Activated T-cell treated with anti-CD3 and anti-CD28 coated beads, Interleukin-2, amount 50 U/mL, for 72 hours (primary cell): ENCODE measurements at regions not wholly inside any gene's neighbourhood (a gene's known extent, or its start where the extent isn't known, plus 50 kb on each side); places are given as distances from the start of the nearest gene placed in this dataset.
A peak's percentile ranks its signal among the peaks of the same experiment; 100 is the strongest.

Experiments
- ATAC-seq, 2 donors: fragments of 150-1000 bp; cut with Tn5 transposase; replicated peaks in 1 of 2; 2 replicates each; pipeline ENCODE4 v1.10.0; 2021; ENCODE audit warnings: moderate library complexity in 2 of 2, mild to moderate bottlenecking in 1 of 2
- DNase-seq, 2 donors: peaks; one replicate each; pipeline ENCODE4 v3.0.0; 2021 to 2022; ENCODE audit warnings: mixed read lengths in 1 of 2
- H3K27ac Mint-ChIP-seq: one replicate; pipeline ENCODE4 v1.8.0; 2022; ENCODE audit warnings: mild to moderate bottlenecking, moderate library complexity, mixed read lengths
- H3K27me3 Mint-ChIP-seq: one replicate; pipeline ENCODE4 v1.8.0; 2022; ENCODE audit warnings: low read depth, mixed read lengths
- H3K36me3 Mint-ChIP-seq, 2 donors: one replicate each; pipeline ENCODE4 v1.8.0; 2022; ENCODE audit warnings: mixed read lengths in 2 of 2, mild to moderate bottlenecking in 1 of 2; ENCODE audit not compliant: insufficient read depth in 2 of 2
- H3K4me1 Mint-ChIP-seq: one replicate; pipeline ENCODE4 v1.8.0; 2022; ENCODE audit warnings: low read depth, mixed read lengths
- H3K4me3 Mint-ChIP-seq, 2 donors: one replicate each; pipeline ENCODE4 v1.8.0; 2022; ENCODE audit warnings: mild to moderate bottlenecking in 2 of 2, mixed read lengths in 2 of 2, moderate library complexity in 2 of 2
- H3K9me3 Mint-ChIP-seq, 2 donors: one replicate each; pipeline ENCODE4 v1.8.0; 2022; ENCODE audit warnings: mixed read lengths in 2 of 2

GRCh38 chr2:16019617-16020351 is 79.4 kb downstream of the MYCN start:
- ATAC-seq: no peak

DNA sequence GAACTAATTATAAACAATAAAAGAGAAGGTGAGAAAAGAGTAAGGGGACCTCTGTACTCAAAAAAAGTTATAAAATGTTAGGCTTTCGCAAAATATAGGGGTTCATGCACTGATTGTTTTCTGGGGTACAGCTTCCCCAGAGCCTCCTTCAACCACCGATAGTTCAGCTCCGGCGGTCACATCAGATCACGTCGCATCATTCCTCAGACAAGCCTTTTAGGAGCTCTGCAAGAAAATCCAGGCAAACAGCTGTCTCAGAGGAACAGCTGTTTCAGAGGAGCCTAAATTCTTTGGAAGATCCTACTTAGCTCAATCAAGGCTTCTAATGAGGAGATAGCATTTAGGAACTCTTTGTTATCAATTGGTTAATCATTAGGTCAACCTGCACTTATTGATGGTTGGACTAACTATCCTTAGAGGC is 78.7 kb downstream of the MYCN start:
- Mint-ChIP-seq H3K9me3 (no peaks in the 10 kb centered on the region), H3K4me3 (no peak overlapping the region), H3K4me1 (peaks cover 6% of the 10 kb centered on the region), H3K27ac (no peak overlapping the region), H3K27me3 (peaks cover 29% of the 10 kb centered on the region), H3K36me3 (no peaks in the 10 kb centered on the region)
- ATAC-seq: no peak
- DNase-seq: no peak

More at GRCh38 chr2:16019617-16020351, 79.4 kb downstream of the MYCN start:
- Mint-ChIP-seq H3K4me3 (no peak overlapping the region), H3K36me3 (no peaks in the 10 kb centered on the region), H3K4me1 (peaks cover 6% of the 10 kb centered on the region), H3K9me3 (no peaks in the 10 kb centered on the region), H3K27ac (no peak overlapping the region), H3K27me3 (peaks cover 22% of the 10 kb centered on the region)
- DNase-seq: no peak

GRCh38 chr2:16018277-16019059 is 78.1 kb downstream of the MYCN start:
- H3K27ac Mint-ChIP-seq: no peak overlapping the region
- H3K27me3 Mint-ChIP-seq: peaks cover 35% of the 10 kb centered on the region
- no peak for ATAC-seq
- H3K9me3 Mint-ChIP-seq: no peaks in the 10 kb centered on the region
- no peak overlapping the region for H3K4me3 Mint-ChIP-seq
- H3K36me3 Mint-ChIP-seq: no peaks in the 10 kb centered on the region
- DNase-seq: no peak
- H3K4me1 Mint-ChIP-seq: peaks cover 9% of the 10 kb centered on the region

DNA sequence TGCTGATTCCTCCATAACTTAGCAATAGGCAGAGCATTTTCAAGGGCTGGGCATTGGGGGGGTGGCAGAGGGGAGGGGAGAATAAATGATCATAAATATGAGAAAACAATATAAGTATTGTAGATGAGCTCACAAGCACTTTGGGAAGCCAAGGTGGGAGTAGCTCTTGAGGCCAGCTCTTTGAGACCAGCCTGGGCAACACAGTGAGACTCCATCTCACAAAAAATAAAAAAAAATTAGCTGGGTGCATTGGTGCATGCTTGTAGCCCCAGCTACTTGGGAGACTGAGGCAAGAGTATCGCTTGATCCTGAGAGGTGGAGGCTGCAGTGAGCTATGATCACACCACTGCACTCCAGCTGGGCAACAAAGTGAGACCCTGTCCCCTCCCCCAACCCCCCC is 75.9 kb downstream of the MYCN start:
- Mint-ChIP-seq H3K9me3 (no peaks in the 10 kb centered on the region), H3K27ac (no peak overlapping the region), H3K27me3 (peaks cover 36% of the 10 kb centered on the region), H3K36me3 (no peaks in the 10 kb centered on the region), H3K4me1 (peaks cover 14% of the 10 kb centered on the region), H3K4me3 (no peak overlapping the region)
- ATAC-seq (no peak), DNase-seq (no peak)

DNA sequence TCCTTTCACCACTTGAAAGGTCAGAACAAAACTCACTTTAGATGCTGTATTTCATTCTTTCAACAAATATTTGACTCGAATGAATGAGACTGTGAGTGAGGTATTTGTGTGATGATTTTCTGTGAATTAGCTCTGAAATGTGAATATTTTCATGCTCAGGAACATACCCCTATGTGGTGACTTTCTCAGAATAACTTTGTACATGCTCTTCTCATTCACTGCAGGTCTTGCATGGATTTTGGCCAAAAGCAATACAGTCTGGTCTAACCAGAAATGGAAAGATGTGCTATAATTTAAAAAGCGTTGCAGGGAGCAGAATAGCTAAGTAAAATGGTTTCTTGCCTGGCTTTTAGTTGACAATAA is 75.5 kb downstream of the MYCN start:
- DNase-seq (no peak), ATAC-seq (no peak)
- H3K36me3 Mint-ChIP-seq: no peaks in the 10 kb centered on the region
- H3K9me3 Mint-ChIP-seq: no peaks in the 10 kb centered on the region
- H3K27ac Mint-ChIP-seq: no peak overlapping the region
- peaks cover 36% of the 10 kb centered on the region for H3K27me3 Mint-ChIP-seq
- no peak overlapping the region for H3K4me3 Mint-ChIP-seq
- H3K4me1 Mint-ChIP-seq: peaks cover 14% of the 10 kb centered on the region

DNA sequence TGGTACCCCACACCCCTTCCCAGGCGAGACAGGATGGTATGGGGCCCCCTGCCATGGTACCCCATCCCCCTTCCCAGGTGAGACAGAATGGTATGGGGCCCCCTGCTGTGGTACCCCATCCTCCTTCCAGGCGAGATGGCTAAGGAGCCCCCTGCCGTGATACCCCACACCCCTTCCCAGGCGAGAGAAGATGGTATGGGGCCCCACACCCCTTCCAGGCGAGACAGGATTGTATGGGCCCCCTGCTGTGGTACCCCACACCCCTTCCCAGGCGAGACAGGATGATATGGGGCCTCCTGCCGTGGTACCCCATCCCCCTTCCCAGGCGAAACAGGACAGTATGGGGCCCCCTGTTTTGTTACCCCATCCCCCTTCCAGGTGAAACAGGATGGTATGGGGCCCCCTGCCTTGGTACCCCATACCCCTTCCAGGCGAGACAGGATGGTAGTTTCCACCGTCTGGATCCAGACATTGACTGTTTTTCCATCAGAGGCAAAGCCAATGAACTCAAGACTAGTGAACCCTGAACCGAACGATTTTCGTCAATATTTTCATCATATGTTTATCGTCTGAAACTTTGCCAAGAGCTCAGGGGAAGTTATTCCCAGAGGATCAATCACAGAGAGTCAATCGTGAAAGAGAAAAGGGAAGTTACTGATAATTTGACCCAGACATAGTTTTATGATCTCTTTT is 75.0 kb downstream of the MYCN start:
- peaks cover 36% of the 10 kb centered on the region for H3K27me3 Mint-ChIP-seq
- H3K27ac Mint-ChIP-seq: no peak overlapping the region
- H3K4me3 Mint-ChIP-seq: no peak overlapping the region
- H3K9me3 Mint-ChIP-seq: no peaks in the 10 kb centered on the region
- ATAC-seq (no peak), DNase-seq (no peak)
- peaks cover 14% of the 10 kb centered on the region for H3K4me1 Mint-ChIP-seq
- no peaks in the 10 kb centered on the region for H3K36me3 Mint-ChIP-seq

- Mint-ChIP-seq H3K27me3 (peaks cover 36% of the 10 kb centered on the region), H3K27ac (no peak overlapping the region), H3K9me3 (no peaks in the 10 kb centered on the region), H3K4me3 (peak overlapping the region in 1 of 2 donors; percentile 42), H3K36me3 (no peaks in the 10 kb centered on the region), H3K4me1 (peaks cover 14% of the 10 kb centered on the region)
- no peak for ATAC-seq
- no peak for DNase-seq
These were observed 74.5 kb downstream of the MYCN start for GRCh38 chr2:16014802-16015201.

DNA sequence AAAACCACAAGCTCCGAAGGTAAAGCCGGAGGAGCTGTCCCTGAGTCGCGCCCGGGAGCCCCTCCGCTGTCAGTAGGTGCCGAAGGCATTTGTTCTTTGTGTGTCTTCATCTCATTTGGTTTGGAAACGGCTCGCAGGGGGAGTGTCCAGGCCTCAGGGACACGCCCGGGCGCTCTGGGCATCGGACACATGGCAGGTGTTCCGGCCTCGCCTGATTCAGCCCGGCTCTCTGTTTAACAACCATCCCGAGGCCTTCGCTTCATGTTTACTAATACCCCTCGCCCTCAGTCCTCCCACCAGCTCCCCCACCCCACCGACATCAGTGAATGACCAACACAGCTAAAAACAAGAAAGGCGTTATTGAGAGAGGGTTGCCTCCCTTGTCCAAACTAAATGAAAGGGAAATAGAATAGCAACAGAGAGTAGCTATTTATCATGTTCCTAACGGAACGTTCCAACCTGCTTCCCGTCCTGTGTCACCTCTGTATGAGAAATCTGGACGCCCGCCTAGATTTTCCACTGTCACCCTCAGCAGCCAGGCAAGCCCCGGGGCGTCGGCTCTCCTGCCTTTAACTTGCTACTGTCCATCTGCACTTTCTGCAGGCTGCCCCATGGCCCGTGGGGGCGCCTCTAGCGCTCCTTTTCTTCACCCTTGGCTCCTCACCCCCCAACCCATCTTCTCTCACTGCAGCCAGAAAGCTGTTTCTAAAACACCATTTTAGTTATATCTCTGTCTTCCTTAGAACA is 73.9 kb downstream of the MYCN start:
- DNase-seq (no peak), ATAC-seq (no peak)
- H3K27me3 Mint-ChIP-seq: peaks cover 36% of the 10 kb centered on the region

GRCh38 chr2:16013359-16013911 is 73.1 kb downstream of the MYCN start:
- Mint-ChIP-seq H3K27me3 (peaks cover 36% of the 10 kb centered on the region), H3K4me1 (peaks cover 14% of the 10 kb centered on the region), H3K9me3 (no peaks in the 10 kb centered on the region), H3K27ac (no peak overlapping the region), H3K4me3 (peak overlapping the region; percentile 48 to 60), H3K36me3 (no peaks in the 10 kb centered on the region)
- DNase-seq (no peak), ATAC-seq (no peak)

More for the DNA sequence above, 73.9 kb downstream of the MYCN start:
- H3K4me3 Mint-ChIP-seq: peak overlapping the region in 1 of 2 donors; percentile 60
- H3K27ac Mint-ChIP-seq: no peak overlapping the region
- peaks cover 14% of the 10 kb centered on the region for H3K4me1 Mint-ChIP-seq
- H3K36me3 Mint-ChIP-seq: no peaks in the 10 kb centered on the region
- H3K9me3 Mint-ChIP-seq: no peaks in the 10 kb centered on the region

DNA sequence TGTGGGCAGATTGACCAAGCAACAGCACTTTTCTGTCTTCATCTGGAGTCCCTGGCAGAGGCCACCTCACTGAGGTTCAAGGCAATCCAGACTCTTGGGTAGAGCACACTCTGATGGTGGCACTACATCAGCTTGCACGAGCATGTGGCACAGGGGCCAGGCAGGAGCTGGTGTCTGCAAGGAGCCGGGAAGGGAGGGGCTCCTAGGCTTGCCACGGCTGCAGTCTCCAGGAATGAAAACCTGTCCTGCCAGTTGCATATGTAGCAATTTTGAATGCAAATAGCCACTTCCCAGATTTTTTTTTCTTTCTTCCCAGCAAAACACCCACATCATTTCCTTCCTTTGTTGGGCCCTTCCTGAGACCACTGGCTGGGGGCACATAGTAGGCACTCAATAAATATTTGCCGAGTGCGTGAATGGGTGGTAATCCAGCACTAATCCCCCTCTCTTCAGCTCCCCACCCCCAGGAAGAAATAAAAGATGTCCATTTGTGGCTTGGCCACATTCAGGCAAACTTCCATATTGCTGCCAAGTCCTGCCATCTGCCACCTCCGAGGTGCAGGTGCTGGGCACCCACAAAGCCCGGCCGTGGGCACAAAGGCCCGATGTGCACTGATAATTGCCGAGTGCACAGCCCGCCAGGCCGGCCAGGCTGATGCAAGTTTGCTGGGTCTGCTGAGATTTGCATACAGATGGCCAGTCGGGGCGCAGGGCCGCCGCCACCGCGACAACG is 72.4 kb downstream of the MYCN start:
- Mint-ChIP-seq H3K4me1 (peaks cover 14% of the 10 kb centered on the region), H3K36me3 (no peaks in the 10 kb centered on the region), H3K27ac (no peak overlapping the region), H3K27me3 (peaks cover 36% of the 10 kb centered on the region), H3K9me3 (no peaks in the 10 kb centered on the region), H3K4me3 (no peak overlapping the region)
- ATAC-seq (no peak), DNase-seq (no peak)

- no peak for ATAC-seq
- no peak overlapping the region for H3K4me3 Mint-ChIP-seq
- H3K27me3 Mint-ChIP-seq: peaks cover 36% of the 10 kb centered on the region
- H3K9me3 Mint-ChIP-seq: no peaks in the 10 kb centered on the region
- H3K36me3 Mint-ChIP-seq: no peaks in the 10 kb centered on the region
- peaks cover 8% of the 10 kb centered on the region for H3K4me1 Mint-ChIP-seq
- DNase-seq: no peak
- H3K27ac Mint-ChIP-seq: no peak overlapping the region
These were observed 71.8 kb downstream of the MYCN start for GRCh38 chr2:16012029-16012596.

DNA sequence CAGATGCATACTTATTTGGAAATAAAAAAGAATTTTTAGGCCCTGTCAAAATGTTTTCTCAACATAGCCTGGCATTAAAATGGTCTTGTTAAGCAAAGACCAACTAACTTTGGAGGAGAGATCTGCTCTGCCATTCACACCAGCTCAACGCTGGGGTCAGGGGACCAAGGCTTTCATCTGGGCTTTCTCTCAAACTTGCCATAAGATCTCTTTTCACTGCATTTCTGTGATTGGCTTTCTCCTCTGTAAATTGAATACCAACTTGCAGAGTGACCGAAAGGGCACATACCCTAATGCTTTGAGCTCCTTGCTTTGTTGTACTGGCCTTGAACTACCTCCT is 71.2 kb downstream of the MYCN start:
- Mint-ChIP-seq H3K27ac (no peak overlapping the region), H3K4me3 (no peak overlapping the region)
- ATAC-seq: no peak

More for the DNA sequence above, 71.2 kb downstream of the MYCN start:
- Mint-ChIP-seq H3K27me3 (peaks cover 36% of the 10 kb centered on the region), H3K4me1 (peaks cover 8% of the 10 kb centered on the region), H3K9me3 (no peaks in the 10 kb centered on the region), H3K36me3 (no peaks in the 10 kb centered on the region)
- DNase-seq: no peak
